Heart left ventricle (tissue), 16 donors: ENCODE measurements at regions not wholly inside any gene's neighbourhood (a gene's known extent, or its start where the extent isn't known, plus 50 kb on each side); places are given as distances from the start of the nearest gene placed in this dataset.

Source experiments
- ATAC-seq, 4 donors: fragments of 200-7000 bp; cut with Tn5 transposase; one replicate each; pipeline ENCODE4 v1.9.1; 2020 to 2022; ENCODE audit warnings: moderate library complexity in 4 of 4, mild to moderate bottlenecking in 3 of 4, moderate number of reproducible peaks in 1 of 4
- DNase-seq, 5 donors: peaks; one replicate each; pipeline ENCODE4 v3.0.0-alpha.2; 2020
- H3K27ac ChIP-seq, 12 donors: fragments of 200-600 bp; sonication (generic) in 4 of 12; one replicate each; pipeline versions ENCODE4 v1.5.0 to v1.8.0; 2016 to 2022; ENCODE audit warnings: mild to moderate bottlenecking in 2 of 12
- H3K27me3 ChIP-seq, 9 donors: fragments of 200-600 bp; sonication (generic) in 2 of 9; one replicate each; pipeline versions ENCODE4 v1.5.1 to v1.8.0; 2016 to 2022; ENCODE audit warnings: mild to moderate bottlenecking in 3 of 9
- H3K36me3 ChIP-seq, 9 donors: fragments of 200-600 bp; sonication (generic) in 2 of 9; one replicate each; pipeline versions ENCODE4 v1.5.0 to v1.8.0; 2018 to 2022; ENCODE audit warnings: mild to moderate bottlenecking in 2 of 9
- H3K4me1 ChIP-seq, 12 donors: fragments of 200-600 bp; sonication (generic) in 4 of 12; one replicate each; pipeline versions ENCODE4 v1.5.0 to v1.8.0; 2016 to 2022; ENCODE audit warnings: mild to moderate bottlenecking in 3 of 12
- H3K4me3 ChIP-seq, 12 donors: fragments of 200-600 bp; sonication (generic) in 4 of 12; one replicate each; pipeline versions ENCODE4 v1.5.0 to v1.8.0; 2017 to 2022; ENCODE audit warnings: mild to moderate bottlenecking in 9 of 12, moderate library complexity in 4 of 12
- H3K9me3 ChIP-seq, 12 donors: fragments of 200-600 bp; sonication (generic) in 4 of 12; one replicate each; pipeline versions ENCODE4 v1.5.0 to v1.8.0; 2016 to 2022; ENCODE audit warnings: mild to moderate bottlenecking in 1 of 12
- POLR2A ChIP-seq, 2 donors: fragments of 450-650 bp; IDR thresholded peaks; one replicate each; pipeline ENCODE4 v1.6.1; 2017; ENCODE audit warnings: antibody characterized with exemption in 2 of 2, mild to moderate bottlenecking in 2 of 2, moderate library complexity in 2 of 2
- WGBS, 4 donors: extraction: QIAGEN DNeasy Blood & Tissue Kit in 2 of 4; methylation state at CpG; one replicate each; pipeline versions ENCODE4 v1.1.5 to v1.1.7; 2013 to 2018; 5-methylcytosine and 5-hydroxymethylcytosine counted together
- intact Hi-C, 10 donors: fragments of 100-400 bp; cut with DNase I; formaldehyde crosslinking; loops; one replicate each; pipeline versions ENCODE4 v1.11.1 to v1.14.2; 2022
- TF ChIP-seq, protein P1 (sequence below), 12 donors: fragments of 200-600 bp; sonication (generic) in 4 of 12; IDR thresholded peaks; one replicate each; pipeline versions ENCODE4 v1.5.0 to v1.8.0; 2018 to 2022; ENCODE audit warnings: antibody characterized with exemption in 12 of 12, mild to moderate bottlenecking in 5 of 12
- donor health status: ischemic (EF 13 %, LVEDD 7.1; RV severe dilation, severe dysfunction).
- donor health status: healthy with polysubstance abuse.
- donor health status: DM: no; HTN: yes; CAD: no.
- donor health status: DM: no; HTN: no; CAD: no.
- donor health status: ischemic (EF 25% LVEDD 6.9; RV normal size, moderate dysfunction).
- donor health status: ischemic (EF 25% LVEDD 5.7; RV mildly dilated, moderate dysfunction).
- donor health status: healthy.
- donor health status: DM: yes; HTN: yes; CAD: no.
- donor health status: ischemic (EF 35%, LVEDD 5.7; RV mildly dilated, moderate dysfunction).
- donor health status: nonischemic (EF 11% LVEDD 7.7; RV severe dilation, severe dysfunction).
- donor health status: DM: yes; HTN: yes; CAD: no.
- donor health status: PGD.
- donor health status: ischemic (EF 29% LVEDD 5.4; RV normal size, mild dysfunction).
- donor health status: nonischemic (EF 23%, LVEDD 6.1; RV moderate dilation, normal function).

DNA sequence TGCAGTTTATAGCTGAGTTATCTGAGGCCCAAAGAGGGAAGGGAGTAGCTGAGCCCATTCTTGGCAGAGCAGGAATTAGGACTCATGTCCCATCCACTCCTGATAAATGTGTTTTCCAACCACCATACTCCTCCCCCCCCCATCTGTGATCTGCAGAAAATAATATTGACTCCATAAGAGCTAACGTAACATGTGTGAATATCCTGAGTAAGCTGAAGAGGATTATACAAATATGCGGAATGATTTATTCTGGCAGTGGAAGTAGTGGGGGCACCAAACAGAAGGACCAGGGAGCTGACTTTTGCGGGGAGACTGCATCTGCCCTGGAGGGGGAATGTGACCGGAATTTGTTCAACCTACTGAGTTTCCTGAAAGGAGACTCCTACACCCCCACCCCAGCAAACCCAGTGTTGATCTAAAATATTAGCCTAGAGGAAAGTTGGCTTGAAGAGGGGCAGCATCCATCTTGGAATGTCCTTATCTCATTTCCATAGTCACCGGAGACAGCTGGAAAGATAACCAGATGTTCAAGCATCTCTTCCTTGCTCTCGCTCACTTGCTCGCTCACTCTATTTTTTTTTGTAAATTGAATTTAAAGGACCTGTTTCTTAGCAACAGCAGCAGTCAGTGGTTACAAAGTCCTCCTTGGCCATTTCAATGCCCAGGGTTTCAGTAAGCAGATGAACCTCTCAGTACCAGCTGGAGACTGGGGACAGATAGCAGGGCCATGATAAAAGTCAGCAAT is 114.7 kb downstream of the RPS24 start:
- ATAC-seq (no peak), DNase-seq (no peak)
- intact Hi-C loops = no loop called here
- H3K4me1 ChIP-seq = no peaks in the 10 kb centered on the region
- no peaks in the 10 kb centered on the region for H3K9me3 ChIP-seq
- H3K27me3 ChIP-seq = peaks cover 0 to 4% (median 0%) of the 10 kb centered on the region in 9 donors
- H3K4me3 ChIP-seq = no peak overlapping the region
- no peaks in the 10 kb centered on the region for H3K36me3 ChIP-seq
- no peak for TF ChIP-seq POLR2A (IDR thresholded peaks at IDR 0.05)
- TF ChIP-seq, protein P1, sequence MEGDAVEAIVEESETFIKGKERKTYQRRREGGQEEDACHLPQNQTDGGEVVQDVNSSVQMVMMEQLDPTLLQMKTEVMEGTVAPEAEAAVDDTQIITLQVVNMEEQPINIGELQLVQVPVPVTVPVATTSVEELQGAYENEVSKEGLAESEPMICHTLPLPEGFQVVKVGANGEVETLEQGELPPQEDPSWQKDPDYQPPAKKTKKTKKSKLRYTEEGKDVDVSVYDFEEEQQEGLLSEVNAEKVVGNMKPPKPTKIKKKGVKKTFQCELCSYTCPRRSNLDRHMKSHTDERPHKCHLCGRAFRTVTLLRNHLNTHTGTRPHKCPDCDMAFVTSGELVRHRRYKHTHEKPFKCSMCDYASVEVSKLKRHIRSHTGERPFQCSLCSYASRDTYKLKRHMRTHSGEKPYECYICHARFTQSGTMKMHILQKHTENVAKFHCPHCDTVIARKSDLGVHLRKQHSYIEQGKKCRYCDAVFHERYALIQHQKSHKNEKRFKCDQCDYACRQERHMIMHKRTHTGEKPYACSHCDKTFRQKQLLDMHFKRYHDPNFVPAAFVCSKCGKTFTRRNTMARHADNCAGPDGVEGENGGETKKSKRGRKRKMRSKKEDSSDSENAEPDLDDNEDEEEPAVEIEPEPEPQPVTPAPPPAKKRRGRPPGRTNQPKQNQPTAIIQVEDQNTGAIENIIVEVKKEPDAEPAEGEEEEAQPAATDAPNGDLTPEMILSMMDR (IDR thresholded peaks at IDR 0.05) = no peak
- 58 to 67% (median 64%) methylated on average over 7 of the region's 7 CpGs for WGBS, 4 donors
- no peak overlapping the region for H3K27ac ChIP-seq

DNA sequence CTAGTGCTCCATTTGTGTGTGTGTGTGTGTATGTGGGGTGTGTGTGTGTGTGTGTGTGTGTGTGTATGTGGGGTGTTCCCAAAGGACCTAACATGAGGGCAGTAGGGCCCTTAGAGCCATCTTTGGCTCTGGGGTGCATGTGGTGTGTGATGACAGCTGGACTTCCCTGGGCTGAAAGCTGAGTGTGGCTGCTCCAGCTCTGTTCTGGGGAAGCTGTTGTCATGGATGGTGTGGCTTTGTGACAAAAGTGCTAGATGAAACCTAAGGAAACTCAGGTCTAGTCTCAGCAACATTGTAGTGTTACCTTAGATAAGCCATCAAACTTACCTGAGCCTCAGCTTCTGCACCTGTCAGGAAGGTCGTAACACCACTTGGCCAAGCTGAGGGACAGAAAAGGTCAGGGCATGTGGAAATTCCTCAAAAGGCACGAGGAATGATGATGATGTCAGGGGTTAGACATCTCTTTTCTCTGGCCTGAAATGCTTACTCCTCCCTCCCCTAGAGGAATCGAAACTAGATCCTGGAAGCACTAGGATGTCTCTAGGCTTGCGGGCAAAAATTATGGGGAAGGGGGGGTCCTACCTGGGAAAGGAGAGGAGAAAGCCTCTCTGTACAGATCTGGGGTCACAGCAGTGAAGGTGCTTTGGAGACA is 115.4 kb downstream of the RPS24 start:
- 47 to 65% (median 55%) methylated on average over 4 of the region's 4 CpGs for whole genome bisulfite sequencing, 4 donors
- intact Hi-C loops = no loop called here

DNA sequence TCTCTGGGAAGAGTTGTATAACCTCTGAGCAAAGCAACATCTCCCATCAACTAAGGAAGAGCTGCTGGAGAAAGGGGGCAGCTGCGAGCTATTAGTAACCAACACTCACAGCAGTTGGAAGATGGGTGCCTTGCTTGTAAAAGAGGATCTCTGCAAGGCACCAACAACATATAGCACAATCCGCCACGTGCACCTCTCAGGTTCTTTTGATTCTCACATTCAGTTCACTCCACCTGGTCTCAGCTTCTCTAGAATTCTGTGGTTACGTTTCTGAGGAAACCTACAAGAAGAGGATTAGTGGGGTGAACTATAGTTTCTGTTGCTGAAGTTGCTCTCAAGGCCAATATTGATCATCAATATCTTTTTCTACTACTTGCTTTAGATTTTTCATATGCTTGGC is 117.1 kb downstream of the RPS24 start:
- H3K4me1 ChIP-seq = no peaks in the 10 kb centered on the region
- intact Hi-C loops = no loop called here
- WGBS, 4 donors = 88 to 97% (median 90%) methylated on average over 4 of the region's 4 CpGs

More for the DNA sequence above, 115.4 kb downstream of the RPS24 start:
- Histone ChIP-seq H3K4me1 (no peaks in the 10 kb centered on the region), H3K27me3 (no peaks in the 10 kb centered on the region), H3K27ac (no peak overlapping the region), H3K36me3 (no peaks in the 10 kb centered on the region), H3K4me3 (no peak overlapping the region), H3K9me3 (no peaks in the 10 kb centered on the region)
- TF ChIP-seq, protein P1 (IDR thresholded peaks at IDR 0.05) = no peak
- no peak for TF ChIP-seq POLR2A (IDR thresholded peaks at IDR 0.05)
- DNase-seq (no peak), ATAC-seq (no peak)

DNA sequence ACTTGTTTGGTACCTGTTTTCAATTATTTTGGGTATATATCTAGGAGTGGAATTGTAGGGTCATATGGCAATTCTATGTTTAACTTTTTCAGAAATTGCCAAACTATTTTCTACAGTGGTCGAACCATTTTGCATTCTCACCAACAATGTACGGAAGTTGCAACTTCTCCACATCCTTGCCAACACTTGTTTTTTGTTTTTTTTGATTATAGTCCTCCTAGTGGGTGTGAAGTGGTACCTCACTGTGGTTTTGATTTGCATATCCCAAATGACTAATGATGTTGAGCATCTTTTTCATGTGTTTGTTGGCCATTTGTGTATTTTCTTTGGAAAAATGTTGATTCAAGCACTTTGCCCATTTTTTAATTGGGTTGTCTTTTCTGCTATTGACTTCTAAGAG is 122.1 kb downstream of the RPS24 start:
- intact Hi-C loops = no loop called here
- Histone ChIP-seq H3K36me3 (no peaks in the 10 kb centered on the region), H3K27ac (no peak overlapping the region), H3K27me3 (no peaks in the 10 kb centered on the region), H3K9me3 (no peaks in the 10 kb centered on the region), H3K4me1 (no peaks in the 10 kb centered on the region), H3K4me3 (no peak overlapping the region)
- WGBS, 4 donors = 87 to 95% (median 92%) methylated on average over 2 of the region's 2 CpGs
- DNase-seq = no peak
- TF ChIP-seq, protein P1 (IDR thresholded peaks at IDR 0.05) = no peak
- no peak for TF ChIP-seq POLR2A (IDR thresholded peaks at IDR 0.05)
- ATAC-seq = no peak

More for the DNA sequence above, 117.1 kb downstream of the RPS24 start:
- ATAC-seq (no peak), DNase-seq (no peak)
- Histone ChIP-seq H3K36me3 (no peaks in the 10 kb centered on the region), H3K9me3 (no peaks in the 10 kb centered on the region), H3K27ac (no peak overlapping the region), H3K4me3 (no peak overlapping the region), H3K27me3 (no peaks in the 10 kb centered on the region)
- TF ChIP-seq POLR2A (IDR thresholded peaks at IDR 0.05) = no peak
- TF ChIP-seq, protein P1 (IDR thresholded peaks at IDR 0.05) = no peak
